GM12874 (cell line): ENCODE measurements at regions not wholly inside any gene's neighbourhood (a gene's known extent, or its start where the extent isn't known, plus 50 kb on each side); places are given as distances from the start of the nearest gene placed in this dataset.

Experiments used
- CTCF ChIP-seq: IDR thresholded peaks from 2 replicates; pipeline ENCODE4 v1.5.1; 2011; ENCODE audit warnings: low read depth, mild to moderate bottlenecking, control low read depth, low read length, moderate library complexity; ENCODE audit not compliant: insufficient read depth

GRCh38 chr6:6970851-6971250 lies 136.9 kb upstream of the RREB1 start:
- TF ChIP-seq CTCF, result no peak

DNA sequence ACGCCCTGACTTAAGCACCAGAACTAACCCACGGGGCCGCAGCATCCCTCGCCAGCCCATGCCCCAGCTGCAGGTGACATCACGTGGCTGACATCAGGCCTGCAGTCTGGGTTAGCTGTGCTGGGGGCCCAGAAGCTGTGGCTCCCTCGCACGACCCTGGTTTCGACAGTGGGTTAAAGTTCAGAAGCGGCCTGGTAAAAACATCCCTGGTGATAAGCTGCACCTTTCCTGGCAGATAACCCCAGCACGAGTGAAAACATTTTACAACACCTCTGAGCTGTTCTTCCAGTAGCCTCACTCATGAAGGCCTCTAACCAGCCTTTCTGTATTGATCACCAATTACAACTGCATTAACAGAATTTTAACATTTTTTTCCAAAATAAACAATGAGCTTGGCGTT lies 136.4 kb upstream of the RREB1 start:
- no peak for TF ChIP-seq CTCF

DNA sequence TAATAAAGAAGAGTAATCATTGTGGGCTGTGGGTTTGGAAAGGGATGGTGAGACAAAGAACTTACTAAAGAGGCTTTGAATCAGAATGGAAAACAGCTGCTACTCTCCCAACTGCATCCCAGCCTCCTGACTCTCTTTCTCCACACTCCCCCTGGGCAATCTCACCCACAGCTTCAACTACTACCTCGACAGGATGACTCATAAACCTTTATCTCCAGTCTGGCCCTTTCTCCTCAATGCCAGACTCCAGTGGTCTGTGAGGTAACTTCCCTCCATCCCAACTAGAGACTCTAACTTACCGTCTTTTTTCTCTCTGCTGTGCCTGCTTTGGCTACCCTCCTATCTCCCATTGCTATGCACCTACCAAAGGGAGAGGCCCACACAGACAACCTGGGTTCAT lies 135.3 kb upstream of the RREB1 start:
- no peak for TF ChIP-seq CTCF

DNA sequence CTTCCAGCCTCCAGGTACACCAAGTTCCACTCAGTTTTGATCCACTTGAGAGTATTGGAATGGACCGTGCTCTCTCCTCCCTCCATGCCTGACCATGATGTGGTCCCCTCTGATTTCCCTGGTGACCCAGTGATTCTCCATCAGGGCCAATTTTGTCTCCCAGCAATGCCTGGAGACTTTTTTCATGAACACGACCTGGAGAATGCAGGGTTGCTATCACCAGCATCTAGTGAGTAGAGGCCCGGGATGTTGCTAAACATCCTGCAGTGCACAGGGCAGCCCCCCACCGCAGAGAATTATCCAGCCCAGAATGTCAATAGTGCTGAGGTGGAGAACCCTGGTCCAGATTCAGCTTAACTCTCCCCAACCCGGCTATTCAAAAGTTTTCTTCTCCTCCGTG lies 134.0 kb upstream of the RREB1 start:
- no peak for TF ChIP-seq CTCF

GRCh38 chr6:6975459-6976111 lies 132.2 kb upstream of the RREB1 start:
- TF ChIP-seq CTCF, result no peak

- TF ChIP-seq CTCF, result no peak
Observed at GRCh38 chr6:6976193-6976592, 131.6 kb upstream of the RREB1 start.

DNA sequence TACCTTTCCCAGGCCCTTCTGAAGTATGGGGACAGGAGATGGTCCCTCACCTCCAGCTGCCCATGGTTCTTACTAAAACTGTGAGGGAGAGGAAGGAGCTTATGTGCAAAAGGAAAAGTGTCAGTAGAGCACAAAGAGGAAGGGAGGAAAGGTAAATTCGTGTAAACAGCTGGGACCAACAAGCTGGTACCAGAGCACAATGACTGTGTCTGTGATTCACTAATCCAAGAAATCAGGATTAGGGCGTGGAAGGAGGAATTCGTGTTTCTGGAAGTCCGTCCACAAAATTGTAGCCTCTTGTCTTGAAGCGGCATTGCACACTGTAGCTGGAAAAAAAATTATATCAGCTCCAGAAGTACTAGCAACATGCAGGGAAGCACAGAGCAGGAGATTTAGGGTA lies 129.0 kb upstream of the RREB1 start:
- TF ChIP-seq CTCF, result no peak
